ENCODE measurements at regions not wholly inside any gene's neighbourhood (a gene's known extent, or its start where the extent isn't known, plus 50 kb on each side); places are given as distances from the start of the nearest gene placed in this dataset.

DNA sequence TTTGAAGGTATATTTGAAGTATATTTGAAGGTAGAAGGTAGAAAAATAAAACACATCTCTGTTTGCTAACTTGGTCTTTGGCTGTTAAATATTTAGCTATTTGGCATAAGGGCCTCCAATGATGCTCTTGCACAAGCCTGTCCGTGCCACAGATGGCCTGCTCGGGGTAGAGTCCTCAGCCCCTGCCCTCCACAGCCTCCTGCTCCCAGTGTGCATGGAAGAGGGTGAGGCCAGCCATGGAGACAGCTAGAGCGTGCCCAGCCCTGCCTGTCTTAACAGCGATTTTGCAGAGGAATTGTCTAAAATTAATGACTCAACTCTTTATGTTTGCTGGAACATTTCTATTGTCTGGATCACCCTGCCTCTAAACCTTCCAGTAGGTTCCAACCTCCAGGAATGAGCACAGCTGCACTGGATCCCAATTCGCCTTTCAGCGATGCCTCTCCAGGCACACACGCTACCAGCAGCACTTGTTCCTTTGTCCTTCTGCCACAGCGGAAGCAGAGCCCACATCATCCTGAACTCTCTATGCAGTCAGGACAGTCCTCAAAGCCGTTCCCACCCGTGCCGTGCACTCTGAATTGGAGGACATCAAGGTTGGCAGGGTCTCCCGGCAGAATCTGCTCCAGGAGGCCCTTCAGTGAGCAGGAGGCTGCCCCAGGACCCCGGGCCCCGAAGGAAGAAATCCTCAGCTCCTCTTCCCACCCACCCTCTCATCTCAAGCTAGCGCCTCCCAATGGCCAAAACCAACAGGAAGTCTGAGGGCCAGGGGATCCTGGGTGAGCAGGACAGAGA is 254.0 kb upstream of the IRX1 start:
- no peak overlapping the region for H3K4me2 ChIP-seq (ENCODE audit: insufficient read depth, low read length)
- no peaks in the 10 kb centered on the region for H4K20me1 ChIP-seq (ENCODE audit: insufficient read depth, low read length)
- H2AFZ ChIP-seq (ENCODE audit: low read depth, low read length) = no peak overlapping the region
- H3K79me2 ChIP-seq (ENCODE audit: insufficient read depth, low read length) = no peaks in the 10 kb centered on the region
- no peak overlapping the region for H3K9ac ChIP-seq (ENCODE audit: low read depth, low read length)
- ATAC-seq (ENCODE audit: insufficient read depth, low read depth) (no peak; the same call in 2 of the 3 replicates), DNase-seq (no peak)
- H3K27me3 ChIP-seq (ENCODE audit: insufficient read depth, low read length, poor library complexity) = no peaks in the 10 kb centered on the region
- TF ChIP-seq EZH2 (IDR thresholded peaks at IDR 0.05; ENCODE audit: borderline replicate concordance, low read depth, low read length, severe bottlenecking) = no peak
- peak; percentile 22 for TF ChIP-seq CTCF (IDR thresholded peaks at IDR 0.05; ENCODE audit: borderline replicate concordance, extremely low read depth, low read length, poor library complexity, severe bottlenecking)
- no peaks in the 10 kb centered on the region for H3K36me3 ChIP-seq (ENCODE audit: insufficient read depth, low read length)
- no peaks in the 10 kb centered on the region for H3K9me3 ChIP-seq (ENCODE audit: insufficient read depth, low read length, severe bottlenecking)
- H3K4me3 ChIP-seq (ENCODE audit: low read depth in 1 of 2, low read length in 2 of 2) = no peak overlapping the region
- H3K4me1 ChIP-seq (ENCODE audit: insufficient read depth, low read length) = no peaks in the 10 kb centered on the region
- no peak overlapping the region for H3K27ac ChIP-seq (ENCODE audit: low read length)

DNA sequence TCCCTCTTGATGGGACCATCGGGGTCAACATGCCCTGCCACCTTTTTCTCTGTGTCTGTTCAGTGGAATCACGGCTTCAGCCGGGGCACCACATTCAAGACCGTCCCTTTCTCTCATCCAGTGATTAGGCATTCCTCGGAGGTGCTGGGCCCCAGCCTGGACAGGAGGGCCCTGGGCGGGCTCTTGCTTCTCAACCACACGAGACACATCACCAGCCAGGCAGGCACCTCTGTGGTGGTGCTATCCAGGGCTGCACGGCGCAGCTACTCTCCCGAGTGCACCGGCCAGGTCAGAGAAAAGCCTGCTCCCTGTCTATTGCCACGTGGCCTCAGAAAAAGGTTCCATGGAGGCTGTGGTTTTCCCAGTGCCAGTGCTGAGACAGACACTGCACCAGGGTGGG is 255.2 kb upstream of the IRX1 start:
- Histone ChIP-seq H3K4me2 (ENCODE audit: insufficient read depth, low read length) (no peak overlapping the region), H2AFZ (ENCODE audit: low read depth, low read length) (no peak overlapping the region), H3K79me2 (ENCODE audit: insufficient read depth, low read length) (no peaks in the 10 kb centered on the region), H3K4me3 (ENCODE audit: low read depth in 1 of 2, low read length in 2 of 2) (no peak overlapping the region), H3K9me3 (ENCODE audit: insufficient read depth, low read length, severe bottlenecking) (no peaks in the 10 kb centered on the region), H3K36me3 (ENCODE audit: insufficient read depth, low read length) (no peaks in the 10 kb centered on the region), H3K27ac (ENCODE audit: low read length) (no peak overlapping the region), H4K20me1 (ENCODE audit: insufficient read depth, low read length) (no peaks in the 10 kb centered on the region), H3K9ac (ENCODE audit: low read depth, low read length) (no peak overlapping the region), H3K27me3 (ENCODE audit: insufficient read depth, low read length, poor library complexity) (no peaks in the 10 kb centered on the region), H3K4me1 (ENCODE audit: insufficient read depth, low read length) (no peaks in the 10 kb centered on the region)
- no peak for TF ChIP-seq EZH2 (IDR thresholded peaks at IDR 0.05; ENCODE audit: borderline replicate concordance, low read depth, low read length, severe bottlenecking)
- no peak for TF ChIP-seq CTCF (IDR thresholded peaks at IDR 0.05; ENCODE audit: borderline replicate concordance, extremely low read depth, low read length, poor library complexity, severe bottlenecking)
- ATAC-seq (ENCODE audit: insufficient read depth, low read depth) (no peak), DNase-seq (no peak)

DNA sequence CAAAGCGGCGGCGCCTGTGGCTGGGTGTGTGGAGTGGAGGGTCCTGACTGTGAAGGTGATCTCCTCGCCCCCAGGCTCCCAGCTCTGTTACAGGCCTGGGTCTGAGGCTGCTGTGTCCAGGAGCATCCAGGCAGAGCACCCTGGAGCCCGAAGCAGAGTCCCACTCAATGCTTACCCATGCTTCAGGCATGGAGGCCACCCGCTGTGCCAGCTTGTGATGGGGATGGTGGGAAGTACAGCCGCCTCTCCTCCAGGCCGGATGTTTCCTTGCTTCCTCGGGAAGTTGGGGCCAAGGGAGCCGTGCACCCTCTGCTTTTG is 255.9 kb upstream of the IRX1 start:
- H3K4me1 ChIP-seq (ENCODE audit: insufficient read depth, low read length) = no peaks in the 10 kb centered on the region
- H3K9me3 ChIP-seq (ENCODE audit: insufficient read depth, low read length, severe bottlenecking) = no peaks in the 10 kb centered on the region
- H3K27me3 ChIP-seq (ENCODE audit: insufficient read depth, low read length, poor library complexity) = no peaks in the 10 kb centered on the region
- no peaks in the 10 kb centered on the region for H3K36me3 ChIP-seq (ENCODE audit: insufficient read depth, low read length)
- no peak overlapping the region for H3K4me2 ChIP-seq (ENCODE audit: insufficient read depth, low read length)
- H3K27ac ChIP-seq (ENCODE audit: low read length) = no peak overlapping the region
- no peak for DNase-seq
- H3K9ac ChIP-seq (ENCODE audit: low read depth, low read length) = no peak overlapping the region
- no peak overlapping the region for H3K4me3 ChIP-seq (ENCODE audit: low read depth in 1 of 2, low read length in 2 of 2)
- no peaks in the 10 kb centered on the region for H3K79me2 ChIP-seq (ENCODE audit: insufficient read depth, low read length)
- TF ChIP-seq CTCF (IDR thresholded peaks at IDR 0.05; ENCODE audit: borderline replicate concordance, extremely low read depth, low read length, poor library complexity, severe bottlenecking) (no peak), EZH2 (IDR thresholded peaks at IDR 0.05; ENCODE audit: borderline replicate concordance, low read depth, low read length, severe bottlenecking) (no peak)
- no peak for ATAC-seq (ENCODE audit: insufficient read depth, low read depth)
- no peak overlapping the region for H2AFZ ChIP-seq (ENCODE audit: low read depth, low read length)
- no peaks in the 10 kb centered on the region for H4K20me1 ChIP-seq (ENCODE audit: insufficient read depth, low read length)

All from DND-41 (cell line).